ENCODE measurements at regions not wholly inside any gene's neighbourhood (a gene's known extent, or its start where the extent isn't known, plus 50 kb on each side); places are given as distances from the start of the nearest gene placed in this dataset.

- Mint-ChIP-seq H3K36me3 (ENCODE audit: low read depth) (no peaks in the 10 kb centered on the region), H3K9me3 (no peaks in the 10 kb centered on the region), H3K4me1 (ENCODE audit: low read depth) (no peaks in the 10 kb centered on the region), H3K4me3 (ENCODE audit: low read depth) (no peak overlapping the region), H3K27me3 (ENCODE audit: low read depth) (peaks cover 15% of the 10 kb centered on the region), H3K27ac (no peak overlapping the region)
- no peak for DNase-seq (ENCODE audit: low spot score)
- intact Hi-C loops (cut with micrococcal nuclease), result no loop called here
Observed at GRCh38 chr6:6376845-6377244, 56.4 kb upstream of the F13A1 start.

GRCh38 chr6:6377621-6378020, 57.2 kb upstream of the F13A1 start:
- H3K9me3 Mint-ChIP-seq, result no peaks in the 10 kb centered on the region
- H3K36me3 Mint-ChIP-seq (ENCODE audit: low read depth), result no peaks in the 10 kb centered on the region
- H3K4me3 Mint-ChIP-seq (ENCODE audit: low read depth), result no peak overlapping the region

GRCh38 chr6:6379573-6379972, 59.1 kb upstream of the F13A1 start:
- intact Hi-C loops (cut with micrococcal nuclease), result no loop called here
- Mint-ChIP-seq H3K4me3 (ENCODE audit: low read depth) (no peak overlapping the region), H3K4me1 (ENCODE audit: low read depth) (no peaks in the 10 kb centered on the region), H3K27ac (no peak overlapping the region), H3K27me3 (ENCODE audit: low read depth) (peaks cover 2% of the 10 kb centered on the region), H3K9me3 (no peaks in the 10 kb centered on the region), H3K36me3 (ENCODE audit: low read depth) (no peaks in the 10 kb centered on the region)
- DNase-seq (ENCODE audit: low spot score), result no peak

More at GRCh38 chr6:6377621-6378020, 57.2 kb upstream of the F13A1 start:
- H3K4me1 Mint-ChIP-seq (ENCODE audit: low read depth), result no peaks in the 10 kb centered on the region
- no peak overlapping the region for H3K27ac Mint-ChIP-seq
- H3K27me3 Mint-ChIP-seq (ENCODE audit: low read depth), result peaks cover 10% of the 10 kb centered on the region
- intact Hi-C loops (cut with micrococcal nuclease), result no loop called here
- DNase-seq (ENCODE audit: low spot score), result no peak

GRCh38 chr6:6384520-6384919, 64.1 kb upstream of the F13A1 start:
- no peak for DNase-seq (ENCODE audit: low spot score)

GRCh38 chr6:6386010-6386409, 65.5 kb upstream of the F13A1 start:
- Mint-ChIP-seq H3K27ac (no peak overlapping the region), H3K4me3 (ENCODE audit: low read depth) (no peak overlapping the region), H3K4me1 (ENCODE audit: low read depth) (no peaks in the 10 kb centered on the region), H3K9me3 (no peaks in the 10 kb centered on the region), H3K36me3 (ENCODE audit: low read depth) (no peaks in the 10 kb centered on the region), H3K27me3 (ENCODE audit: low read depth) (no peaks in the 10 kb centered on the region)
- intact Hi-C loops (cut with micrococcal nuclease), result no loop called here
- DNase-seq (ENCODE audit: low spot score), result no peak

More at GRCh38 chr6:6384520-6384919, 64.1 kb upstream of the F13A1 start:
- Mint-ChIP-seq H3K4me1 (ENCODE audit: low read depth) (no peaks in the 10 kb centered on the region), H3K4me3 (ENCODE audit: low read depth) (no peak overlapping the region), H3K36me3 (ENCODE audit: low read depth) (no peaks in the 10 kb centered on the region), H3K27me3 (ENCODE audit: low read depth) (peaks cover 2% of the 10 kb centered on the region), H3K9me3 (no peaks in the 10 kb centered on the region), H3K27ac (no peak overlapping the region)
- intact Hi-C loops (cut with micrococcal nuclease), result no loop called here

GRCh38 chr6:6390849-6391602, 70.6 kb upstream of the F13A1 start:
- Mint-ChIP-seq H3K27me3 (ENCODE audit: low read depth) (peaks cover 1% of the 10 kb centered on the region), H3K9me3 (no peaks in the 10 kb centered on the region), H3K4me3 (ENCODE audit: low read depth) (no peak overlapping the region), H3K36me3 (ENCODE audit: low read depth) (no peaks in the 10 kb centered on the region), H3K27ac (no peak overlapping the region), H3K4me1 (ENCODE audit: low read depth) (no peaks in the 10 kb centered on the region)
- DNase-seq (ENCODE audit: low spot score), result no peak
- intact Hi-C loops (cut with micrococcal nuclease), result no loop called here

GRCh38 chr6:6392214-6393068, 72.0 kb upstream of the F13A1 start:
- Mint-ChIP-seq H3K27ac (no peak overlapping the region), H3K4me3 (ENCODE audit: low read depth) (no peak overlapping the region), H3K9me3 (no peaks in the 10 kb centered on the region), H3K27me3 (ENCODE audit: low read depth) (peaks cover 1% of the 10 kb centered on the region), H3K36me3 (ENCODE audit: low read depth) (no peaks in the 10 kb centered on the region), H3K4me1 (ENCODE audit: low read depth) (no peaks in the 10 kb centered on the region)
- intact Hi-C loops (cut with micrococcal nuclease), result no loop called here
- no peak for DNase-seq (ENCODE audit: low spot score)

- Mint-ChIP-seq H3K36me3 (ENCODE audit: low read depth) (no peaks in the 10 kb centered on the region), H3K4me1 (ENCODE audit: low read depth) (no peaks in the 10 kb centered on the region), H3K27ac (no peak overlapping the region), H3K9me3 (no peaks in the 10 kb centered on the region), H3K27me3 (ENCODE audit: low read depth) (peaks cover 1% of the 10 kb centered on the region), H3K4me3 (ENCODE audit: low read depth) (no peak overlapping the region)
- intact Hi-C loops (cut with micrococcal nuclease), result no loop called here
- no peak for DNase-seq (ENCODE audit: low spot score)
Observed at GRCh38 chr6:6393069-6393529, 72.6 kb upstream of the F13A1 start.

- intact Hi-C loops (cut with micrococcal nuclease), result no loop called here
- Mint-ChIP-seq H3K9me3 (no peaks in the 10 kb centered on the region), H3K4me3 (ENCODE audit: low read depth) (no peak overlapping the region), H3K4me1 (ENCODE audit: low read depth) (no peaks in the 10 kb centered on the region), H3K36me3 (ENCODE audit: low read depth) (no peaks in the 10 kb centered on the region), H3K27ac (no peak overlapping the region), H3K27me3 (ENCODE audit: low read depth) (peaks cover 1% of the 10 kb centered on the region)
- DNase-seq (ENCODE audit: low spot score), result no peak
Observed at GRCh38 chr6:6395581-6396197, 75.2 kb upstream of the F13A1 start.

- intact Hi-C loops (cut with micrococcal nuclease), result no loop called here
- no peak overlapping the region for H3K4me3 Mint-ChIP-seq (ENCODE audit: low read depth)
- H3K36me3 Mint-ChIP-seq (ENCODE audit: low read depth), result no peaks in the 10 kb centered on the region
- DNase-seq (ENCODE audit: low spot score), result no peak
- H3K9me3 Mint-ChIP-seq, result no peaks in the 10 kb centered on the region
- no peak overlapping the region for H3K27ac Mint-ChIP-seq
- H3K27me3 Mint-ChIP-seq (ENCODE audit: low read depth), result peaks cover 1% of the 10 kb centered on the region
- H3K4me1 Mint-ChIP-seq (ENCODE audit: low read depth), result no peaks in the 10 kb centered on the region
Observed at GRCh38 chr6:6397842-6398241, 77.4 kb upstream of the F13A1 start.

- DNase-seq (ENCODE audit: low spot score), result no peak
- H3K27ac Mint-ChIP-seq, result no peak overlapping the region
- H3K9me3 Mint-ChIP-seq, result no peaks in the 10 kb centered on the region
- intact Hi-C loops (cut with micrococcal nuclease), result no loop called here
- H3K27me3 Mint-ChIP-seq (ENCODE audit: low read depth), result peaks cover 2% of the 10 kb centered on the region
- H3K4me3 Mint-ChIP-seq (ENCODE audit: low read depth), result no peak overlapping the region
- H3K36me3 Mint-ChIP-seq (ENCODE audit: low read depth), result no peaks in the 10 kb centered on the region
- H3K4me1 Mint-ChIP-seq (ENCODE audit: low read depth), result no peaks in the 10 kb centered on the region
Observed at GRCh38 chr6:6399568-6399967, 79.1 kb upstream of the F13A1 start.

- intact Hi-C loops (cut with micrococcal nuclease), result no loop called here
- Mint-ChIP-seq H3K36me3 (ENCODE audit: low read depth) (no peaks in the 10 kb centered on the region), H3K27ac (no peak overlapping the region), H3K4me3 (ENCODE audit: low read depth) (no peak overlapping the region), H3K27me3 (ENCODE audit: low read depth) (peaks cover 2% of the 10 kb centered on the region), H3K4me1 (ENCODE audit: low read depth) (no peaks in the 10 kb centered on the region), H3K9me3 (no peaks in the 10 kb centered on the region)
- DNase-seq (ENCODE audit: low spot score), result no peak
Observed at GRCh38 chr6:6401401-6401800, 80.9 kb upstream of the F13A1 start.

GRCh38 chr6:6402006-6402405, 81.5 kb upstream of the F13A1 start:
- no peaks in the 10 kb centered on the region for H3K36me3 Mint-ChIP-seq (ENCODE audit: low read depth)
- intact Hi-C loops (cut with micrococcal nuclease), result no loop called here
- peaks cover 2% of the 10 kb centered on the region for H3K27me3 Mint-ChIP-seq (ENCODE audit: low read depth)
- no peak overlapping the region for H3K27ac Mint-ChIP-seq
- H3K4me1 Mint-ChIP-seq (ENCODE audit: low read depth), result no peaks in the 10 kb centered on the region
- no peak overlapping the region for H3K4me3 Mint-ChIP-seq (ENCODE audit: low read depth)
- DNase-seq (ENCODE audit: low spot score), result no peak
- H3K9me3 Mint-ChIP-seq, result no peaks in the 10 kb centered on the region

Data from activated T-helper 2 cell treated with anti-CD3 and anti-CD28 coated beads, Interferon-gamma antibody, Interleukin-2, Interleukin-4, amounts not matched to agents 10 μg/mL and 5 μg/mL and 100 μg/mL, durations not matched to agents 14 hours and 24 hours and 36 hours (primary cell).